Fibroblast of skin of right quadriceps (primary cell): ENCODE measurements at regions not wholly inside any gene's neighbourhood (a gene's known extent, or its start where the extent isn't known, plus 50 kb on each side); places are given as distances from the start of the nearest gene placed in this dataset.

Source experiments
- DNase-seq: peaks from one replicate; pipeline ENCODE4 v3.0.0-alpha.2; 2013

- no peak for DNase-seq
Observed at GRCh38 chr4:15340902-15341732, 86.7 kb upstream of the C1QTNF7 start.

- DNase-seq, result no peak
Observed at GRCh38 chr4:15341733-15342300, 86.0 kb upstream of the C1QTNF7 start.

DNA sequence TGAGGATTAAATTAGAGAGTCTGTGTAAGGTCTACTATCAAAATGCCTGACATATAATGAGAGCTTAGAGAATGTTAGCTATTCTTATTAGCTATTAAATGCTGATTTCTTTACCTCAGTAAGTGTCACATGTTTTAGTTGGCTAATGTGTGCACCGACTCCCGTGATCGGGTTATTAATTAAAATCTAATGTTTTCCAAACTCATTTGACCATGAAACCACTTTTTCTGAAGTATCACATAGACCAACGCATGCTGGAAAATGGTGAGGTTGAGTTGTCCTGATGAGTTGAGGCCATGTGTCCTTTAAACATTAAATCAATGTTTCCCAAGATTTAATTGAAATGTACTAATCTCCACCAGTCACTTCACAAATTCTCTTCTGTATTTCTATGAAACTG, 84.8 kb upstream of the C1QTNF7 start:
- DNase-seq, result no peak

DNA sequence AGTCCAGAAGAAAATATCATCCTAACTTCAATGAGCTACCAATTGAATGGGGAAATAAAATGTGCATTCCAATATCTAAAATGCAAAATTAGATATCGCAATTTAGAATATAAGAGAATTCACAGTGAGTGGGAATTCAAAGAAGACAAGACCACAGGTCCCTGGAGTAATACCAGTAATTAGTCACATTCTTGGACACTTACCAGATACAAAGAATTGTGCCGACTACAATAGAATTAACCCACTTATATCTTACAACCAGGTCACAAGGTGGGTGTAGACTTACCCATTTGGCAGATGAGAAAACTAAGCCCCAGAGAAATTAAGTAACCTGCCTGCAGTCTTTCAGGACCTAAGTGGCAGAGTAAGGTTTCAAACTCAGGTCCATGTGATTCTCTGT, 84.3 kb upstream of the C1QTNF7 start:
- no peak for DNase-seq

- DNase-seq, result peak; percentile 80
Observed at GRCh38 chr4:15344041-15344440, 83.8 kb upstream of the C1QTNF7 start.

DNA sequence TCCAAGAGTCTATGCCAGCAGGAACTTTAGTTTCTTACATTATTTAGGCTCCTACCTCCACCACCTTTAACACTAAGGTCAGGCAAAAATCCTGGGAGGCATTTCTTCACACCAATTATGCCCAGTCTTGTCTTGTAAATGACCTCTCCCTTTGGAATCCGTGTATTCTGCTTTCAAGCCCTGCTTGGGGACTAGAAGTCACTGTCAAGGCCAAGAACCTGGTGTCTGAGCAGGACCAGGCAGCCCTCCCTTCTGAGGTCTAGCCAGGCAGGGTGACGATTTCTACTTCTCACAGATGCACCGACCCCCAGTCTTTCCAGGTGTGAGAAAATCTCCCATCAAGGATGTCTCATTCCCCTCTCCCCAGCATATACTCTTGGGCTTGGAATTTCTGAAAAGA, 82.7 kb upstream of the C1QTNF7 start:
- DNase-seq, result no peak

GRCh38 chr4:15348236-15348635, 79.6 kb upstream of the C1QTNF7 start:
- no peak for DNase-seq

- DNase-seq, result no peak
Observed at GRCh38 chr4:15348695-15349094, 79.1 kb upstream of the C1QTNF7 start.

- DNase-seq, result peak; percentile 42
Observed at GRCh38 chr4:15349531-15349935, 78.3 kb upstream of the C1QTNF7 start.

- no peak for DNase-seq
Observed at GRCh38 chr4:15349965-15350364, 77.9 kb upstream of the C1QTNF7 start.

DNA sequence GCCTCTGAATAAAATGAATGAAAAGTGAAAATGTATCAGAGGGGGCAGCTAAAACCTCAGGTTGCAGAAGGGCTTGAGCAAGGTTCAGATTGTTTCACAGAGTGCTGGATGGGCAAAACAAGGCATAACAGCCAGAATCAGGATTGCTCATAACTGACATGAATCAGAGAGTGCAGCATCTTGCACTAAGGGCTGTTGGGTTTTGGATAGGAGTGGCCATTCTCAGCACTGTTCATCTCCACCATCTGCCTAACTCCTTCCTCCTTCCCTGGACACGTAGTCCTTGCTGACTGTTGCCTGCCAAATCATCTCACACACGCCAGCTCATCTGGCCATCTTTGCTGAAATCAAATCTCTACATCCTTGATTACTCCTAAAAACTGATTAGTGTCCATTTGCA, 75.3 kb upstream of the C1QTNF7 start:
- DNase-seq, result no peak

DNA sequence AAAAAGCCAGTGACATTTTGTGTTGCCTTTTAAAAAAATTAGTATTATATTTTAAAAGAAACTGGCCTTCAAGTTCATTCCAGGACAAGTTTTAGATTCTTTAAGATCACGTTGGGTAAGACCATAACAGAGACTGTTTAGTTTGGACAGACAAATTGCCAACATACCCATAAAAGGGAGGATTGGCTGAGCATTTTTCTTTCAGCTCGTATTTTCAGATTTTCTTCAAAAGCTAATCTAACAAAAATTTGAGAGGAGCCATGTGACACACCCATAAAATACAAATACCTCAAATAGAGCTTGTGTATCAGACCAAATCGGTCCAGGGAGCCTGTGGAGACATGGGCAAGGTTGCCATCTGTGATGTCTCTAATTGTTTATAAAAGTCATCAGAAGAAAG, 74.6 kb upstream of the C1QTNF7 start:
- no peak for DNase-seq

DNA sequence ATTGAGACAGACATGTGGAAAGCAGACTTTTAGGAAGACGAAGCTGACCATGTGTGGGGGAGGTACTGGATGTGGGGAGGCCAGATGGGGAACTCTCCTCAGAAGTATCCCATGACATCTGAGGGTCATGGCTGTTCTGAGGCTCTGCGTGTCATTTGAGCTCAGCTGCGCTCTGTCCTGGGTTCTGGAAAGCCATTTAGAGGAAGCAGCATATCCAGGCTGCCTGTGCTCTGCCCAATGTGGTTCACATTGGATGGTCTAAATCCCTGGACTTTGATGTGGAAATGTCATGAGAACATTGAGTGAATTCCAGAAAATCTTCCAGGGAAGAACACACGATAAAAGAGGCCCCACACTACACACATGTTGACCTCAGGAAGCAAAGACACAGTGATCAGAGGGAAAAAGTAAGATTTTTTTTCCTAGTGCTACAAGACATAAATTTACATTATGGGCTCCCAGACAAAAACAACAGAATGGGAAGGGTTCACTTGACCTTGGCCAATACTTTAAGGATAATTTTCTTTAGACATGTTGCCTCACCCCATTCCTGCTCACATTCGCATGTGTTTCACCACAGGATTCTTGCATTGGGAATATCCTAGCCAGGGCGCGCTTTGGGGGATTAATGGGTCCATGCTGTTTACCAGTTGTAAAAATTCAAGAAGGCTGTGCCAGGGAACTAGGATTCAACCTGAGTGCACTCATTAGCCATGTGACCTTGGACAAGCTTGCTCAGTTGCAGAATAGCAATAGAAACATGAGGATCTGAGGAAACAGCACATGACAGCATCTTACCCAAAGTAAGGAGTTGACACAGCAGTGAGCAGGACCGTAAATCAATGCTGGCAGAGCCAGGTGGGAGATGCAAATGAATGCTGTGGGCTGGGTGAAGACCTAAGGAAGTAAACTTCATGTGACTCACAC, 73.2 kb upstream of the C1QTNF7 start:
- no peak for DNase-seq

- peak; percentile 45 for DNase-seq
Observed at GRCh38 chr4:15361529-15361928, 66.3 kb upstream of the C1QTNF7 start.

DNA sequence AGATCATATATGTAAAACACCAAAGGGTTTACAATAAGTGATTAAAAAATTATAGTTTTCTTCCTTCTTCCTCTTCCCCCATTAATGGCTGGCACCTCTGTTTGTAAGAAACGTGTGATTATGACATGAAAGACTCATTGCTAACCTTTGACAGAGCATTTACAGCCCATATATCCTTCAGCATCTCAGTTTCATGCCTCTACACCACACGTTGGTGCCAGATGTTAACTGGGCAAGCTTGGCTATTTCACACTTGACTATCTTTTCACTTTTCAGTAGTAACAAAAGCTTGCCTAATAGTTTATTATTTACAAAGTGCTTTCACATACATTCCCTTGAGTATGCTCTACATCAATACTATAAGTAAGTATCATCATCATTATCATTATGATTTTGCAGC, 65.3 kb upstream of the C1QTNF7 start:
- DNase-seq, result no peak

GRCh38 chr4:15364183-15364582, 63.6 kb upstream of the C1QTNF7 start:
- no peak for DNase-seq

GRCh38 chr4:15365641-15366040, 62.2 kb upstream of the C1QTNF7 start:
- no peak for DNase-seq

GRCh38 chr4:15366721-15367120, 61.1 kb upstream of the C1QTNF7 start:
- DNase-seq, result peak; percentile 50

GRCh38 chr4:15368856-15369255, 59.0 kb upstream of the C1QTNF7 start:
- peak; percentile 96 for DNase-seq

DNA sequence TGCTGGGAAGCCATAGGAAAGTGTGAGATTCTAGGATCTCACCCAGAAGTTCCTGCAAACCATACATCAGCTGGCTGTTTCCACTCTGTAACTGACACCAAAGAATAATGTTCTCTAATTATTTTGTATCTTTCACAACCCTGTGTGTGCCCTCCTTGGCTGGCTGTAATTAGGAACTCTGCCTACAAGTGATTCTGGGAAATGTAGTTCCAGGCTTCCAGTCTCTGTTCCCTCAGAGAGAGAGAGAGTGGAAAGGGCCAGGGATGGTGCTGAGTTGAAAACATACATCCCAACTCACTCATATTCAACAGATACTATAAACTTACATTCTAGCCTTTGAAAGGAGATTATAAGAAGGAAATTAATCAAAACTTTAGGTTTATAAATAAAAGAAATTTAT, 57.5 kb upstream of the C1QTNF7 start:
- DNase-seq, result no peak

- DNase-seq, result peak; percentile 43
Observed at GRCh38 chr4:15373363-15373762, 54.5 kb upstream of the C1QTNF7 start.

DNA sequence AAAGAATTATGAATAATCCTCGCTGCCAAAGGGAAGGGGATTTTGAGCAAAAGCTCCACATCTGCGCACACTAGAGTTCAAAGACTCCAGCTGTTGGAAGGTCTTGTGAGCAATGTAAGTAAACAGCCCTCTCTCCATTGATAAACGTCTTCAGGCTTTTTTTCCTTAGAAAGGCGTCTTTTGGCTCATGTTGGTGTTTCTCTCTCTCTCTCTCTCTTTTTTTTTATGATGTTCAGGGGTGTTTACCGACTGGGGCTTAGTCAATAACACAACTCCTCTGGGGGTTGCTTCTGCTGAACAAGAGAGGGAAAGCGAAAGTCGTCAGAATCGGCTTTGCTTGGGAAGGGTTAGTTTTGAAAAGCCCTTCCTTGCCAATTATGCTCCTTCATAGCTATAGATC, 53.2 kb upstream of the C1QTNF7 start:
- no peak for DNase-seq

GRCh38 chr4:15375667-15376066, 52.2 kb upstream of the C1QTNF7 start:
- no peak for DNase-seq

DNA sequence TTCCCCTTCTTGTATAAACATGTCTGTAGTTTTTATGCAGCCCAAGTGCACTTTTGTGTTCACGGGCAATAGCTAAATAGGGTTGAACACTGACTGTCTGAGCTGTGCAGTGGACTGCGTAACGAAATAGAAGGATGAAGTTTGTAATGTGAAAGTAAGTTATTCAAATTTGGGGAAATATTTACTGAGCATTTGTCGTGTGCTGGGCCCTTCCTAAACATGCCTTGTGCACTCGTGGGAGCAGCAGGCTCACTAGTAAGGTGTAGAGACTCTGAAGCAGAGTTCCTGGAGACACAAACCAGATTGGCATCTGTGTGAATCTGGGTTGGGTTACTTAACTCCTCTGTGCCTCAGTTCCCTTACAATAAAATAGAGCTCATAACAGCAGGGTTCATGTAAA, 51.7 kb upstream of the C1QTNF7 start:
- no peak for DNase-seq
